ENCODE measurements at regions not wholly inside any gene's neighbourhood (a gene's known extent, or its start where the extent isn't known, plus 50 kb on each side); places are given as distances from the start of the nearest gene placed in this dataset.

DNA sequence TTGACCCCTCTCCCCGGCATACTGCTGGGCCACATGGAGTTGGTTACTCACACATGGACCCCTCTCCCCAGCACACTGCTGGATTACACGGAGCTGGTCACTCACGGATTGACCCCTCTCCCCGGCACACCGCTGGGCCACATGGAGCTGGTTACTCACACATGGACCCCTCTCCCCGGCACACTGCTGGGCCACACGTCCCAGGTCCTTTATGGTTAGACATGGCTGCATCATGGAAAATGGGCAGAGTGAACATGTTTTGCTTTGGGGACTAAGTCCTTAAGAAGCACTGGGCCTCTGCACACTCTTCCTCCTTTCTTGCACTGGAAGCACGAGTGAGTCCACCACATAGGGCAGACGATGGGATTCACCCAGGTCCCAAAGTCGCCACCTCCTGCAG is 102.1 kb upstream of the SHH start:
- TF ChIP-seq FOXM1 (IDR thresholded peaks at IDR 0.05; ENCODE audit: borderline replicate concordance): no peak
- TF ChIP-seq FOXK2 (IDR thresholded peaks at IDR 0.05): no peak
- no peak for TF ChIP-seq HDGF (IDR thresholded peaks at IDR 0.05; ENCODE audit: borderline replicate concordance)
- TF ChIP-seq FOXA1 (IDR thresholded peaks at IDR 0.05): no peak
- TF ChIP-seq, protein P1, sequence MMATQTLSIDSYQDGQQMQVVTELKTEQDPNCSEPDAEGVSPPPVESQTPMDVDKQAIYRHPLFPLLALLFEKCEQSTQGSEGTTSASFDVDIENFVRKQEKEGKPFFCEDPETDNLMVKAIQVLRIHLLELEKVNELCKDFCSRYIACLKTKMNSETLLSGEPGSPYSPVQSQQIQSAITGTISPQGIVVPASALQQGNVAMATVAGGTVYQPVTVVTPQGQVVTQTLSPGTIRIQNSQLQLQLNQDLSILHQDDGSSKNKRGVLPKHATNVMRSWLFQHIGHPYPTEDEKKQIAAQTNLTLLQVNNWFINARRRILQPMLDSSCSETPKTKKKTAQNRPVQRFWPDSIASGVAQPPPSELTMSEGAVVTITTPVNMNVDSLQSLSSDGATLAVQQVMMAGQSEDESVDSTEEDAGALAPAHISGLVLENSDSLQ (IDR thresholded peaks at IDR 0.05): no peak
- TF ChIP-seq ARNT (IDR thresholded peaks at IDR 0.05): no peak
- no peak for TF ChIP-seq SP1 (IDR thresholded peaks at IDR 0.05)
- no peak for TF ChIP-seq ELF4 (IDR thresholded peaks at IDR 0.05)
- no peak for TF ChIP-seq TARDBP (IDR thresholded peaks at IDR 0.05)
- TF ChIP-seq BHLHE40 (IDR thresholded peaks at IDR 0.05; ENCODE audit: borderline replicate concordance): no peak
